GM12873 (cell line): ENCODE measurements at regions not wholly inside any gene's neighbourhood (a gene's known extent, or its start where the extent isn't known, plus 50 kb on each side); places are given as distances from the start of the nearest gene placed in this dataset.

Source experiments
- CTCF ChIP-seq: IDR thresholded peaks from 2 replicates; pipeline ENCODE4 v1.5.1; 2012; ENCODE audit warnings: low read depth, mild to moderate bottlenecking, moderate library complexity, low read length, control low read depth; ENCODE audit not compliant: insufficient read depth; ENCODE audit errors: missing control alignments

GRCh38 chr2:64267699-64268098 lies 123.5 kb upstream of the PELI1 start:
- TF ChIP-seq CTCF = no peak

GRCh38 chr2:64268330-64269048 lies 124.3 kb upstream of the PELI1 start:
- TF ChIP-seq CTCF = no peak

- TF ChIP-seq CTCF = no peak
Observed at GRCh38 chr2:64273524-64274398, 129.5 kb upstream of the PELI1 start.

GRCh38 chr2:64274399-64275173 lies 130.4 kb upstream of the PELI1 start:
- TF ChIP-seq CTCF = no peak

- no peak for TF ChIP-seq CTCF
Observed at GRCh38 chr2:64275174-64275466, 130.9 kb upstream of the PELI1 start.

- no peak for TF ChIP-seq CTCF
Observed at GRCh38 chr2:64276417-64277095, 132.3 kb upstream of the PELI1 start.
